Hematopoietic multipotent progenitor cell treated with erythropoietin and hydrocortisone succinate and interleukin-3 and kit ligand, for 6 days (in vitro differentiated cells): ENCODE measurements at regions not wholly inside any gene's neighbourhood (a gene's known extent, or its start where the extent isn't known, plus 50 kb on each side); places are given as distances from the start of the nearest gene placed in this dataset.

Experiments used
- DNase-seq: peaks from one replicate; pipeline ENCODE4 v3.0.0-alpha.2; 2015

GRCh38 chr3:102757950-102758349, 323.1 kb downstream of the ZPLD1 start:
- DNase-seq: no peak

GRCh38 chr3:102761766-102762165, 327.0 kb downstream of the ZPLD1 start:
- DNase-seq: no peak

- no peak for DNase-seq
These were observed 356.0 kb downstream of the ZPLD1 start for GRCh38 chr3:102790747-102791325.

GRCh38 chr3:102791641-102792589, 357.1 kb downstream of the ZPLD1 start:
- DNase-seq: no peak

- no peak for DNase-seq
These were observed 362.0 kb downstream of the ZPLD1 start for GRCh38 chr3:102796804-102797203.

- no peak for DNase-seq
These were observed 368.1 kb downstream of the ZPLD1 start for GRCh38 chr3:102802819-102803420.

GRCh38 chr3:102810937-102811336, 376.1 kb downstream of the ZPLD1 start:
- no peak for DNase-seq

DNA sequence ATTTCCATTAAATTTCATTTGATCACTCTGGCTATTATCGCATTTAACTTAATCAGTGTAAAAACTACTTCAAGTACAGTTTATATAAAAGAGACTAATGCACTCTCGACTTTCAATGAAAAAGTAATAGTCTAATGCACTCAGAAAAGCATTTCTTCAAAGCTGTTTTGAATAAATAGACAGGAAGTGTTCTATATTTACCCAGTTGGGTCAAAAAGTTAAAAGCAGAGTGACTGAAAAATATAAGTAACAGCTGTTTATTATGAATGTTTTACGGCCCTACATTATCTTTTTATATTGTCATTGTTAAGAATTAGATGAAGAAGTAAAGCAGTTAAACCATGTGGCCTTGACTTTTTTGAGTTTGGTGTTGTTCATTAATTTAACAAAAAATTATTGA, 391.8 kb downstream of the ZPLD1 start:
- no peak for DNase-seq

GRCh38 chr3:102827386-102827785, 392.6 kb downstream of the ZPLD1 start:
- DNase-seq: no peak

GRCh38 chr3:102830415-102830814, 395.6 kb downstream of the ZPLD1 start:
- no peak for DNase-seq

DNA sequence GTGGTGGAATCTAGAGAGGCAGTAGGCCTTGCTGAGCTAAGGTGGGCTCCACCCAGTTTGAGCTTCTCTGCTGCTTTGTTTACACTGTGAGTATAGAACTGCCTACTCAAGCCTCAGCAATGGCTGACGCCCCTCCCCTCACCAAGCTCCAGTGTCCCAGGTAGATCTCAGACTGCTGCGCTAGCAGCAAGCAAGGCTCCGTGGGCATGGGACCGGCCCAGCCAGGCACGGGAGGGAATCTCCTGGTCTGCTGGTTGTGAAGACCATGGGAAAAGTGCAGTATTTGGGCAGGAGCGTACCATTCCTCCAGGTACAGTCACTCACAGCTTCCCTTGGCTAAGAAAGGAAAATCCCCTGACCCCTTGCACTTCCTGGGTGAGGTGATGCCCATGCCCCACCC, 407.1 kb downstream of the ZPLD1 start:
- DNase-seq: no peak

DNA sequence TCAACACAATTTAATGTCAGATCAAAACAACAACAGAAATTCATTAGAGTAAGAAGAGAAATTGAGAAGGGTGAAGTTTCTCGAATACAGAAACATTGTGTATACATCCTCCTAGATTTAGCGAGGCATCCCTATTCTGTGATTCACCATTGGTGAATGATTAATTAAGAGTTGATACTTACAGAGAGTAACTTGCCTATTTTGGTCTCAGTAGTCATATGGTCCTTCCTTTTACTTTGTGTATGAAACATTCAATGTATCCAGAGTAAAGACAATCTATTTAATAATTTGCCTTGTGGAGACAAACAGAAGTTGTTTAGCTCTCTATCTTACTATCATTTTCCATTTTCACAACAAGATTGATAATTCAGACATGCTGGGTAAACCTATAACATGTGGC, 432.0 kb downstream of the ZPLD1 start:
- no peak for DNase-seq

- DNase-seq: no peak
These were observed 448.7 kb downstream of the ZPLD1 start for GRCh38 chr3:102883515-102883914.

DNA sequence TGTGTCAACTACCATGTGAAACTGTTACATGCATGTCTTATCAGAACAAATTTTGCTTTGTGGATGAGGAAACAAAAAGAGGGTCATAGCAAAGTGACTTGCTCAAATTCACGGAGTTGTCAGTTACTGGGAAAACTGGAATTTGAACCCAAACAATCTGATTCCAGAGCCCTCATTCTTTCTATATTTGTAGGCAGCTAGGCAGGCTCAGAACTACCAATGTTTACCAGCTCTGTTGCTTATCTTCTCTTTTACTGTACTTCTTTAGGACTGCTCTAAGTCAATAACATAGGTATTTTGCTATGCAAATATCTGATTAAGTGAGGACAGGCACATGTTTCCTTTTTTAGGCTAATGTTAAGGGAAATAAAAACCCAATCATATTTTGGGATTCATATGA, 450.5 kb downstream of the ZPLD1 start:
- DNase-seq: no peak

GRCh38 chr3:102887431-102887830, 452.6 kb downstream of the ZPLD1 start:
- no peak for DNase-seq

DNA sequence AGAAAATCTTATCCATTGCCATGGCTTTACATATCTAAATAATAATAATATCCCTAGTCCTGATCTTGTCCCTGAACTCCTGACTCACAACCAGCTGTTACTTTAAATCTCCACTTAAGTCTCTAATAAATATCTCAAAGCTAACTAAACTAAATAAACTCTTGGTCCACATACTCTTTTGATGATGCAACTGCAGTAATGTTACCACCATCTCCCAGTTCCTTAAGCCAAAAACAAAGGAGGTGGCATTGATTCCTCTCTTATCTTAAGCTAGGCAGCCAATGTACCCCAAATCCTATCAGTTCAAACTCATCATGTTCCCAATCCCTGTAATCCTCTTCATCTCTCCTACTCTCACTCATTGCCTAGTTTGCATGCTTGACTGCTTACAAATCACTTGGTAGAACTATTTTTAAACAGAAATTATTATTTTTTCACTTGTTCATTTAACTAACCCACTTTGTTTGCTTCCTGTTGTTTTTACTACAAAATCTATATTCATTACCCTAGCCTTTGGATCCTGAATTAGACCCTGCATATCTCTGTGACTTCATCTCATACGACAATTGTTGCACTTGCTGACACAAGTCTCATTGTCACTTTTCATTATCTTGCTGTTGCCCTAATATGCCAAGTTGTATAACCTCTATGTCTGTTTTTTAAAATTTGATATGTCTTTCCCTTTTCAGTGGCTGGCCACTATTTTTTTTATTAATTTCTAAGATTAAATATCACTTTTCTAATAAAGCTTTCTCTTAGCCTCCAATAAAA, 462.2 kb downstream of the ZPLD1 start:
- no peak for DNase-seq

DNA sequence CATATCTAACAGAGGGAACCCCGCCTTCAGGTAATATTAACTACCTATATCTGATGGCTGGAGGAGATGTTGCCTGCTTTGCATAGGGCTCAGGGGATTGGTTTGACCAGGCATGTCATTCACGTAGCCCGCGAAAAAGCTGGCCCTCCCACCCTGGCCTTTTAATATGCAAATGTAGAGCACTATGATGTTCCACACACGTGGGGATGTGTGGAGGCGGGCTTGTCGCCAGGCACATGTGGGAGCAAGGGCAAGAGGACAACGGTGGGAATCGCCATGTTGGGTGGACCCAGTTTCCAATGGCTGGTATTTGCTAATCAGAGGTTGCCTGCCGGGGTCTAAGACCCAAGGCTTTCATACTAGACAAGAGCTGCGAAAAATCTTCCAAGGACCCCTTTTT, 469.8 kb downstream of the ZPLD1 start:
- DNase-seq: no peak

DNA sequence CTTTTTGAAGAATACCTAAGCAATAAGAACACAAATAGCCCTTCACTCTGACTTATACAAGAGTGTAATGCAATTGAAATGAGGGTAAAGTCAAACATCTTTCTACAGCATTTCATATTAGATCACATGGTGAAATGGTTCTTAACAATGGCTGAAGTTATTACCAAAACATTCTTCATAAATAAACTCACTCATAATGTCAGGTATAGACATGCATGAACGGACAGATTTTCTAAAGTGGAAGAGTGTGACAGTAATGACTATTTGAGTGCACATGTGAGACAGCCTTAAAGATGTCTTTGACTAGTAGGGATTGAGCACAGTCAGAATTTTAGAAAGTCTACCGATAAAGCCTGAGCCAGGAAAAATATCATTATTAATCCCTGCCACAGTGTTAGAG, 471.0 kb downstream of the ZPLD1 start:
- DNase-seq: no peak

GRCh38 chr3:102906818-102907217, 472.0 kb downstream of the ZPLD1 start:
- DNase-seq: no peak

DNA sequence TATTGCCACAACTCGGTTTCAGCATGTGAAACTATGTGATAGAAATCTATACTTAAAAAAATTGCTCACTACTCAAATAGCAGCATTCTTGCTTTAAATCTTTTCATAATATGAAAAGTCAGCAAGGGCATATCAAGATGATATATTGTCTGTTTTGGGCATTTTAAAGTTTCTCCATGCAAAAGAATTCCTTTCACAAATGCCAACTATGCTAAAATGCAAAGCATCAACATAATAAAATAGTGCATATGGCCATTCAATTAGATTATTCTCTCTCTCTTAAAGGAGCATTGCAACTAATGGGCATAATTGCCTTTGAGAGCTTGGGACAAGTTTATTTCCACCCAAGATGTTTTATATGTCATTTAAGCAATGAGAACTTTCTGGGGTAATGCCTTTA, 475.1 kb downstream of the ZPLD1 start:
- no peak for DNase-seq

DNA sequence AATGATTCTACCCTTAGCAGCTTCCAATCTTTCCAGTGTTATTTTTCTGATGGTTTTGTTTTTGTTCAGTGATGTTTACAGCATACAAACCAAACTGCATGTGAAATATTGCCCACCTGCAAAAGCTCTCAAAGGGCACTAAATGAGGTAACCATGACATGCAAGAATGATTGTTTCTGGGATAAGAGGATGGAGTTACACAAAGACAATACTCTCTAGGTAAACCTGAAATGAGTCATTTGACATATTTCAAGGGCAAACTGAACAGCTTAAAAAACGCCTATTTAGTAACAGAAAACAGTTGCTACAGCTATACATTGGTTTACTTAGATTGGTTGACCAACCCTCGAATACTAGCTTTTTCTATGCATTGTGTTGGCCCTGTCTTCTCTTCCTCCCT, 481.7 kb downstream of the ZPLD1 start:
- DNase-seq: no peak

- no peak for DNase-seq
These were observed 491.8 kb downstream of the ZPLD1 start for GRCh38 chr3:102926618-102927017.

- no peak for DNase-seq
These were observed 498.6 kb downstream of the ZPLD1 start for GRCh38 chr3:102933377-102933776.
